Neural progenitor cell (in vitro differentiated cells): ENCODE measurements at regions not wholly inside any gene's neighbourhood (a gene's known extent, or its start where the extent isn't known, plus 50 kb on each side); places are given as distances from the start of the nearest gene placed in this dataset.
A peak's percentile ranks its signal among the peaks of the same experiment; 100 is the strongest.

ENCODE experiments used
- DNase-seq: peaks from one replicate; pipeline ENCODE4 v3.0.0-alpha.2; 2016; ENCODE audit warnings: low spot score
- H2AFZ ChIP-seq: fragments of 200-600 bp; sonication (generic); replicated peaks from 2 replicates; pipeline ENCODE4 v1.6.1; 2016; ENCODE audit warnings: antibody characterized with exemption
- H3F3A ChIP-seq: fragments of 200-600 bp; sonication (generic); 2 replicates; pipeline ENCODE4 v1.6.1; 2016; ENCODE audit warnings: antibody characterized with exemption, low read depth
- H3K27ac ChIP-seq: fragments of 200-600 bp; sonication (generic); 2 replicates; pipeline ENCODE4 v1.5.1; 2016; ENCODE audit warnings: mild to moderate bottlenecking
- H3K27me3 ChIP-seq: fragments of 200-600 bp; sonication (generic); 2 replicates; pipeline ENCODE4 v1.6.1; 2016; ENCODE audit warnings: mild to moderate bottlenecking, moderate library complexity
- H3K36me3 ChIP-seq: fragments of 200-600 bp; sonication (generic); 2 replicates; pipeline ENCODE4 v1.5.1; 2016
- H3K4me1 ChIP-seq: fragments of 200-600 bp; sonication (generic); 2 replicates; pipeline ENCODE4 v1.6.1; 2016; ENCODE audit warnings: mixed run types
- H3K4me2 ChIP-seq: fragments of 200-600 bp; sonication (generic); 2 replicates; pipeline ENCODE4 v1.6.1; 2016
- H3K4me3 ChIP-seq: fragments of 200-600 bp; sonication (generic); 2 replicates; pipeline ENCODE4 v1.5.1; 2016
- H3K79me2 ChIP-seq: fragments of 200-600 bp; sonication (generic); 2 replicates; pipeline ENCODE4 v1.6.1; 2016; ENCODE audit warnings: low read depth
- H3K9ac ChIP-seq: fragments of 200-600 bp; sonication (generic); 2 replicates; pipeline ENCODE4 v1.6.1; 2016
- H3K9me3 ChIP-seq: fragments of 200-600 bp; sonication (generic); 2 replicates; pipeline ENCODE4 v1.5.1; 2016; ENCODE audit warnings: low read depth
- H4K20me1 ChIP-seq: fragments of 200-600 bp; sonication (generic); 2 replicates; pipeline ENCODE4 v1.6.1; 2016; ENCODE audit warnings: low read depth
- H3K27ac Mint-ChIP-seq: 3 replicates; pipeline ENCODE4 v1.8.0; 2021; ENCODE audit warnings: mixed read lengths
- H3K27me3 Mint-ChIP-seq: 2 replicates; pipeline ENCODE4 v1.8.0; 2022; ENCODE audit warnings: low read depth, mild to moderate bottlenecking, inconsistent platforms, moderate library complexity, mixed read lengths; ENCODE audit not compliant: insufficient read depth
- H3K36me3 Mint-ChIP-seq: 3 replicates; pipeline ENCODE4 v1.8.0; 2021; ENCODE audit warnings: mixed read lengths
- H3K4me1 Mint-ChIP-seq: 3 replicates; pipeline ENCODE4 v1.8.0; 2021; ENCODE audit warnings: mixed read lengths
- H3K4me3 Mint-ChIP-seq: 3 replicates; pipeline ENCODE4 v1.8.0; 2021; ENCODE audit warnings: mild to moderate bottlenecking, moderate library complexity, mixed read lengths
- H3K9me3 Mint-ChIP-seq: 3 replicates; pipeline ENCODE4 v1.8.0; 2020; ENCODE audit warnings: mixed read lengths
- CTCF ChIP-seq: fragments of 200-600 bp; sonication (generic); IDR thresholded peaks from 2 replicates; pipeline ENCODE4 v1.5.1; 2017; ENCODE audit warnings: antibody characterized with exemption, mild to moderate bottlenecking
- EZH2 ChIP-seq: fragments of 200-600 bp; sonication (generic); IDR thresholded peaks from 2 replicates; pipeline ENCODE4 v1.6.1; 2017; ENCODE audit warnings: antibody characterized with exemption, mild to moderate bottlenecking, moderate library complexity
- EZH2phosphoT487 ChIP-seq: fragments of 200-600 bp; sonication (generic); IDR thresholded peaks from 2 replicates; pipeline ENCODE4 v1.6.1; 2017; ENCODE audit warnings: antibody characterized with exemption

GRCh38 chr12:14284184-14284722 lies 81.2 kb upstream of the ATF7IP start:
- peak overlapping the region; percentile 97 for H3K27ac ChIP-seq
- H3K27ac Mint-ChIP-seq = peak overlapping the region; percentile 95
- H3K4me1 ChIP-seq = peaks cover 24% of the 10 kb centered on the region
- H2AFZ ChIP-seq = peak overlapping the region; percentile 86
- peak; percentile 24 for DNase-seq
- H3K9me3 Mint-ChIP-seq = peaks cover 23% of the 10 kb centered on the region
- H3K4me2 ChIP-seq = peak overlapping the region; percentile 71
- no peaks in the 10 kb centered on the region for H3K9me3 ChIP-seq
- H3K9ac ChIP-seq = no peak overlapping the region
- H3K27me3 Mint-ChIP-seq = peaks cover 3% of the 10 kb centered on the region
- peaks cover 17% of the 10 kb centered on the region for H3K4me1 Mint-ChIP-seq
- peak overlapping the region; percentile 29 for H3K4me3 ChIP-seq
- H3K36me3 ChIP-seq = peaks cover 5% of the 10 kb centered on the region
- no peaks in the 10 kb centered on the region for H3K79me2 ChIP-seq
- H3K4me3 Mint-ChIP-seq = no peak overlapping the region
- peaks cover 2% of the 10 kb centered on the region for H3K36me3 Mint-ChIP-seq
- no peak for TF ChIP-seq EZH2
- no peak for TF ChIP-seq EZH2phosphoT487
- TF ChIP-seq CTCF = no peak
- H4K20me1 ChIP-seq = no peaks in the 10 kb centered on the region
- H3K27me3 ChIP-seq = no peaks in the 10 kb centered on the region
- peaks cover 43% of the 10 kb centered on the region for H3F3A ChIP-seq

- no peak overlapping the region for H3K4me3 Mint-ChIP-seq
- H3F3A ChIP-seq = peaks cover 15% of the 10 kb centered on the region
- no peak overlapping the region for H3K27ac Mint-ChIP-seq
- TF ChIP-seq EZH2phosphoT487 (no peak), EZH2 (no peak), CTCF (no peak)
- H3K4me3 ChIP-seq = no peak overlapping the region
- no peaks in the 10 kb centered on the region for H3K27me3 ChIP-seq
- peaks cover under 1% of the 10 kb centered on the region for H3K27me3 Mint-ChIP-seq
- H3K27ac ChIP-seq = no peak overlapping the region
- H3K4me2 ChIP-seq = no peak overlapping the region
- H3K9me3 Mint-ChIP-seq = peaks cover 28% of the 10 kb centered on the region
- peaks cover 4% of the 10 kb centered on the region for H3K9me3 ChIP-seq
- H3K79me2 ChIP-seq = no peaks in the 10 kb centered on the region
- DNase-seq = no peak
- peaks cover under 1% of the 10 kb centered on the region for H3K4me1 Mint-ChIP-seq
- no peaks in the 10 kb centered on the region for H4K20me1 ChIP-seq
- H2AFZ ChIP-seq = no peak overlapping the region
- peaks cover 4% of the 10 kb centered on the region for H3K4me1 ChIP-seq
- H3K36me3 ChIP-seq = peaks cover 9% of the 10 kb centered on the region
- H3K9ac ChIP-seq = no peak overlapping the region
- no peaks in the 10 kb centered on the region for H3K36me3 Mint-ChIP-seq
These were observed 75.9 kb upstream of the ATF7IP start for GRCh38 chr12:14289601-14290000.

GRCh38 chr12:14290951-14291350 lies 74.5 kb upstream of the ATF7IP start:
- no peak overlapping the region for H3K4me3 Mint-ChIP-seq
- H3K36me3 ChIP-seq = peaks cover 9% of the 10 kb centered on the region
- DNase-seq = no peak
- no peak overlapping the region for H3K9ac ChIP-seq
- no peak overlapping the region for H3K27ac Mint-ChIP-seq
- no peaks in the 10 kb centered on the region for H3K4me1 Mint-ChIP-seq
- H3F3A ChIP-seq = peaks cover 2% of the 10 kb centered on the region
- H3K9me3 ChIP-seq = peaks cover 4% of the 10 kb centered on the region
- H2AFZ ChIP-seq = no peak overlapping the region
- no peak overlapping the region for H3K27ac ChIP-seq
- no peaks in the 10 kb centered on the region for H3K27me3 ChIP-seq
- H3K79me2 ChIP-seq = no peaks in the 10 kb centered on the region
- peaks cover 3% of the 10 kb centered on the region for H3K27me3 Mint-ChIP-seq
- no peak overlapping the region for H3K4me3 ChIP-seq
- TF ChIP-seq CTCF (no peak), EZH2 (no peak), EZH2phosphoT487 (no peak)
- no peaks in the 10 kb centered on the region for H4K20me1 ChIP-seq
- H3K36me3 Mint-ChIP-seq = peaks cover 2% of the 10 kb centered on the region
- no peaks in the 10 kb centered on the region for H3K4me1 ChIP-seq
- peaks cover 32% of the 10 kb centered on the region for H3K9me3 Mint-ChIP-seq
- H3K4me2 ChIP-seq = no peak overlapping the region
